Mesothelial cell of epicardium (in vitro differentiated cells): ENCODE measurements at regions not wholly inside any gene's neighbourhood (a gene's known extent, or its start where the extent isn't known, plus 50 kb on each side); places are given as distances from the start of the nearest gene placed in this dataset.

Source experiments
- DNase-seq, 2 experiments: peaks; one replicate each; pipeline ENCODE4 v3.0.0; 2021; ENCODE audit warnings: low spot score in 2 of 2; ENCODE audit not compliant: unreplicated experiment in 2 of 2
- H3K27ac Mint-ChIP-seq: 2 replicates; pipeline ENCODE4 v1.8.0; 2021; ENCODE audit warnings: mixed read lengths
- H3K27me3 Mint-ChIP-seq: 2 replicates; pipeline ENCODE4 v1.8.0; 2021; ENCODE audit warnings: low read depth, mixed read lengths
- H3K36me3 Mint-ChIP-seq: 2 replicates; pipeline ENCODE4 v1.8.0; 2021; ENCODE audit warnings: mixed read lengths
- H3K4me1 Mint-ChIP-seq: 2 replicates; pipeline ENCODE4 v1.8.0; 2021; ENCODE audit warnings: mixed read lengths
- H3K4me3 Mint-ChIP-seq: 2 replicates; pipeline ENCODE4 v1.8.0; 2021; ENCODE audit warnings: mild to moderate bottlenecking, moderate library complexity, mixed read lengths
- H3K9me3 Mint-ChIP-seq: 2 replicates; pipeline ENCODE4 v1.8.0; 2021; ENCODE audit warnings: mixed read lengths
- TF ChIP-seq, protein P1 (sequence below): fragments of 200-600 bp; sonication (generic); IDR thresholded peaks from one replicate; pipeline ENCODE4 v1.5.0; 2021; ENCODE audit warnings: antibody characterized with exemption; ENCODE audit not compliant: unreplicated experiment

DNA sequence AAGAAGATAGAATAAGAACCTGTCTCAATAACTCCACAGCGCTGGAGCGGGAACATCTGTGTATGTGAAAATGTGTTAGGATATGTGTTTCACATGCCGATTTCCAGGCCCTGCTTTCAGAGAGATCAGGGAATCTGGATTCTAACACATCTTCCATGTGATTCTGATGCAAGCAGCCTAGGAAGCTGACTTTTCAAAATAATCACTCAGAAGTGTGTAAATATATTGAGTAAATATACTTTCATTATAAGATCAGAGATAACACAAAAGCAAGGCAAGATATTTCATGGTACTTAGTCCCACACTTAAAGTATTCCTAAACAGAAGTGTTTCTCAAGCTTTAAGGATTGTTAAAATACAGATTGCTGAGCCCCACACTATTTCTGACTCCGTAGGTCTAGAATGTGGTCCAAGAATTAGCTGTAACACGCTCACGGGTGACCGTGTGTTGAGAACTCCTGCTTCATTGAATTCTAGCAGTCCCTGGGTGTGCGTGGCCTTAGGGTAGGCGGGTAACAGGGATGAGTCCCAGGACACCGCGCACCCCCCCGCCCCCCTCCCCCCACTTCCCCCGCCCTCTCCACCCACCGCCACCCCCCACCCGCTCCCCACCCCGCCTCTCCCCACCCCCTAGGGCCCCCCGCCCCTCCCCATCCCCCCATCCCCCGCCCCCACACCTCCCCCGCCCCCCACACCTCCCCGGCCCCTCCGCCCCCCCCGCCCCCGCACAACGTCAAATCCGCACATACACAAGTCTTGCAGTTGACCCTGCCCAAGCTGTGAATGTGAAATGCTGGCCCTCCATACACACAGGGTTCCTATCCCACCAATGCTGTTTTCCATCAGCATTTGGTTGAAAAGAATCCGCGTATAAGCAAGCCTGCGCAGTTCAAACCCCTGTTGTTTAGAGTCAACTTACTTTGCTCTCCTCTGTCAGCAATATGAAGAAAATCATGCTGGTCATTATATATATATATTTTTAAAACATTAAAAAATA, 94.2 kb upstream of the SLC39A10 start:
- Mint-ChIP-seq H3K4me1 (peaks cover 20% of the 10 kb centered on the region), H3K27me3 (no peaks in the 10 kb centered on the region), H3K4me3 (no peak overlapping the region), H3K9me3 (peaks cover 4% of the 10 kb centered on the region), H3K36me3 (no peaks in the 10 kb centered on the region), H3K27ac (no peak overlapping the region)
- no peak for DNase-seq
- TF ChIP-seq, protein P1, sequence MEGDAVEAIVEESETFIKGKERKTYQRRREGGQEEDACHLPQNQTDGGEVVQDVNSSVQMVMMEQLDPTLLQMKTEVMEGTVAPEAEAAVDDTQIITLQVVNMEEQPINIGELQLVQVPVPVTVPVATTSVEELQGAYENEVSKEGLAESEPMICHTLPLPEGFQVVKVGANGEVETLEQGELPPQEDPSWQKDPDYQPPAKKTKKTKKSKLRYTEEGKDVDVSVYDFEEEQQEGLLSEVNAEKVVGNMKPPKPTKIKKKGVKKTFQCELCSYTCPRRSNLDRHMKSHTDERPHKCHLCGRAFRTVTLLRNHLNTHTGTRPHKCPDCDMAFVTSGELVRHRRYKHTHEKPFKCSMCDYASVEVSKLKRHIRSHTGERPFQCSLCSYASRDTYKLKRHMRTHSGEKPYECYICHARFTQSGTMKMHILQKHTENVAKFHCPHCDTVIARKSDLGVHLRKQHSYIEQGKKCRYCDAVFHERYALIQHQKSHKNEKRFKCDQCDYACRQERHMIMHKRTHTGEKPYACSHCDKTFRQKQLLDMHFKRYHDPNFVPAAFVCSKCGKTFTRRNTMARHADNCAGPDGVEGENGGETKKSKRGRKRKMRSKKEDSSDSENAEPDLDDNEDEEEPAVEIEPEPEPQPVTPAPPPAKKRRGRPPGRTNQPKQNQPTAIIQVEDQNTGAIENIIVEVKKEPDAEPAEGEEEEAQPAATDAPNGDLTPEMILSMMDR, result no peak

DNA sequence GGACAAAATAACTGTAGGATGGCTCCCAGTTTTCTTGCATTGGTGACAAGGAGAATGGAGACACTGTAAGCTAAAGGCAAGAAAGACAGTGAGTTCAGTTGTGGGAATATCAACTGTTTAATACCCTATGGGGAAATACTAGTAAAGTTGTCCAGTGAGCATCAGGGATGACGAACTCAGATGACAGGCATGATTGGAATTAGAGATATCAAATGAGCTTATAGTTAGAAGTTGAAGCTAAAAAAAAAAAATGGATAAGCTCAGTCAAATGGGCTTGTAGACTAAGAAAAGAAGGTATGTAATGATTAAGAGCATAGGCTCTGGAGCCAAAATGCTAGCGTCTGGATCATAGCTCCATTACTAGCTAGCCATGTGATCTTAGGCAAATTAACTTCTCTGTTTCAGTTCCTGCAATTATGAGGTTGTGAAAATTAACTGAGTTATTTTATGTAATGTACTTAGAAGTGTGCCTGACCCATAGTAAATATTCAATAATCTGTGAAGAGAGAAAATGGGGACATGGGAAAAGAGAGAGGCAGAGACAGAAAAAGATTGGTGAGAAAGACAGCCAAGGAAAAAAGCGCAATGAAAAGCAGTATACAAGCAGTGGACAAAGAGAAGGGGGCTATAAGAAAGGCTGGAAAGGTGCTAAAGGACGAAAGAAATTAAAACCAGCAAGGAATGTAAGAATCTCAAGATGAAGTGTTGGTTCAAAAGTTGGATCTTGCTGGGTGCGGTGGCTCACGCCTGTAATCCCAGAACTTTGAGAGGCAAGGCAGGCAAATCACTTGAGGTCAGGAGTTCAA, 95.7 kb upstream of the SLC39A10 start:
- TF ChIP-seq, protein P1, result no peak
- H3K36me3 Mint-ChIP-seq, result no peaks in the 10 kb centered on the region
- DNase-seq, result no peak
- no peak overlapping the region for H3K4me3 Mint-ChIP-seq
- H3K27ac Mint-ChIP-seq, result peak overlapping the region; percentile 21
- H3K27me3 Mint-ChIP-seq, result no peaks in the 10 kb centered on the region
- peaks cover 4% of the 10 kb centered on the region for H3K9me3 Mint-ChIP-seq
- peaks cover 20% of the 10 kb centered on the region for H3K4me1 Mint-ChIP-seq

DNA sequence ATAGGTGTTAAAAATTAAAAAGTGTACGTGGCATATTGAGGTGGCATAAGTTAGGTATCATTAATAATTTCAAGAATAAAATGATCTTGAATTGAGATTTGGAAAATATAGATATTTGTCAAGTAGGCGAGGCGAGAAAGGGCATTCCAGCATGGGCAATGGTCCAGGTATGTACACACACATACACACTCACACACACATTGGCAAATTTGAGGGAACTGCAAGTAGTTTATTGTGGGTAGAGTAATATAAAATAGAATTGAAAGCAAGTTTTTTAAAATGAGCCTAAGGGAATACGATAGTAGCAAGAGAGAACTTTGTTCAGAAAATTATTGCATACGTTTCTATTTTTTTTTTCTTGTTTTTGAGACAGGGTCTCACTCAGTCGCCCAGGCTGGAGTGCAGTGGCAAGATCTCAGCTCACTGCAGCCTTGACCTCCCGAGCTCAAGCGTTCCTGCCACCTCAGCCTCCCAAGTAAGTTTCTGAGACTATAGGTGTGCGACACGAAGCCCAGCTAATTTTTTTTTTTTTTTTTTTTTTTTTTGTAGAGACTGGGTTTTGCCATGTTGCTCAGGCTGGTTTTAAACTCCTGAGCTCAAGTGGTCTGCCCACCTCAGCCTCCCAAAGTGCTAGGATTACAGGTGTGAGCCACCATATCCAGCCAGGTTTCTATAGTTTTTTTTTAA, 96.7 kb upstream of the SLC39A10 start:
- no peak for DNase-seq
- TF ChIP-seq, protein P1, result no peak
- Mint-ChIP-seq H3K36me3 (no peaks in the 10 kb centered on the region), H3K27ac (peak overlapping the region; percentile 2), H3K9me3 (peaks cover 4% of the 10 kb centered on the region), H3K4me3 (no peak overlapping the region), H3K27me3 (no peaks in the 10 kb centered on the region), H3K4me1 (peaks cover 20% of the 10 kb centered on the region)

DNA sequence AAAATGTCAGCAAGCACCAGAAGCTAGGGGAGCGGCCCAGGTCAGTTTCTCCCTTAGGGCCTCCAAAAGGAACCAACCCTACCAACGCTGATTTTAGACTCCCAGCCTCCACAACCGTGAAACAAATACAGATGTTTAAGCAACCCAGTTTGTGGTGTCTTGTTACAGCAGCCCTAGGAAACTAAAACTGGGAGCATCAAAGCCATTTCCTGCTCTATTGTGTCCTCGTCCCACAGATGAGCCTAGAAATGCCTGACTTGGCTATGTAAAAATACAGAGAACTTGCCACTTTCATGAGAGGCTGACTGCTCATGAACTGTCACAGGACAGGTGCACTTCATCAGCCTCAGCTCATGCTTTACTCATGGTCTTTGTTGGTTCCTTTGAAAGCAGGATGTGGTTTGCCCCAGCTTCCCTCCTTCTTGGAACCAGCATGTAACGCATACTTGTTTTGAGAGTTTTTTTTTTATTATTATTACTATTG, 97.6 kb upstream of the SLC39A10 start:
- no peak for DNase-seq
- TF ChIP-seq, protein P1, result no peak
- Mint-ChIP-seq H3K4me1 (peaks cover 20% of the 10 kb centered on the region), H3K4me3 (no peak overlapping the region), H3K27me3 (no peaks in the 10 kb centered on the region), H3K27ac (peak overlapping the region; percentile 51), H3K9me3 (peaks cover 4% of the 10 kb centered on the region), H3K36me3 (no peaks in the 10 kb centered on the region)

DNA sequence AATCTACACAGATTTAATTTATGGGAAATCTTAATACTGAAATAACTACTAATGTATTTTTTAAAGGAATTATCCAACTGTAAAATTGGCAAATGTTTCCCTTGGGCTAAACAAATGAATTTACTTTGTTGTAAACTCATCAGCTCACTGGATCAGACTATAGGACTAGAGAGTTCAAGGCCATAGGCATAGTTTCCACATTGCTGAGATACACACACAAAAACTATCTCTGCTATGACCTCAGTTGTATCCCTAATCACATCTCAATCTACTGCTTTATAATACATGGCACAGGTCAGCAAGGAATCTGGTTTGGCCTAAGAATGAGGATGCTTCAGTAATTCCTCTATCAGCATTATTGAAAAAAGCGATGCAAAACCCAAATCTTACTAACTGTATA, 101.1 kb upstream of the SLC39A10 start:
- no peaks in the 10 kb centered on the region for H3K27me3 Mint-ChIP-seq
- no peak for DNase-seq
- no peak overlapping the region for H3K27ac Mint-ChIP-seq
- H3K9me3 Mint-ChIP-seq, result peaks cover 14% of the 10 kb centered on the region
- H3K4me1 Mint-ChIP-seq, result peaks cover 7% of the 10 kb centered on the region
- no peaks in the 10 kb centered on the region for H3K36me3 Mint-ChIP-seq
- H3K4me3 Mint-ChIP-seq, result no peak overlapping the region
- TF ChIP-seq, protein P1, result no peak
